ENCODE measurements at regions not wholly inside any gene's neighbourhood (a gene's known extent, or its start where the extent isn't known, plus 50 kb on each side); places are given as distances from the start of the nearest gene placed in this dataset.
A peak's percentile ranks its signal among the peaks of the same experiment; 100 is the strongest.

GRCh38 chr3:177824841-177825240, 627.6 kb upstream of the TBL1XR1 start:
- no peaks in the 10 kb centered on the region for H3K9me3 ChIP-seq (ENCODE audit: control insufficient read depth, low read length)
- H3K4me1 ChIP-seq: peaks cover 45% of the 10 kb centered on the region
- no peaks in the 10 kb centered on the region for H3K27me3 ChIP-seq (ENCODE audit: control insufficient read depth, insufficient read depth, low read length)
- H3K9ac ChIP-seq: no peak overlapping the region
- H3K36me3 ChIP-seq (ENCODE audit: control insufficient read depth, insufficient read depth, low read length): no peaks in the 10 kb centered on the region
- H3K79me2 ChIP-seq: no peaks in the 10 kb centered on the region
- peak overlapping the region; percentile 13 for H3K4me2 ChIP-seq (ENCODE audit: low read length)
- TF ChIP-seq, protein P1, sequence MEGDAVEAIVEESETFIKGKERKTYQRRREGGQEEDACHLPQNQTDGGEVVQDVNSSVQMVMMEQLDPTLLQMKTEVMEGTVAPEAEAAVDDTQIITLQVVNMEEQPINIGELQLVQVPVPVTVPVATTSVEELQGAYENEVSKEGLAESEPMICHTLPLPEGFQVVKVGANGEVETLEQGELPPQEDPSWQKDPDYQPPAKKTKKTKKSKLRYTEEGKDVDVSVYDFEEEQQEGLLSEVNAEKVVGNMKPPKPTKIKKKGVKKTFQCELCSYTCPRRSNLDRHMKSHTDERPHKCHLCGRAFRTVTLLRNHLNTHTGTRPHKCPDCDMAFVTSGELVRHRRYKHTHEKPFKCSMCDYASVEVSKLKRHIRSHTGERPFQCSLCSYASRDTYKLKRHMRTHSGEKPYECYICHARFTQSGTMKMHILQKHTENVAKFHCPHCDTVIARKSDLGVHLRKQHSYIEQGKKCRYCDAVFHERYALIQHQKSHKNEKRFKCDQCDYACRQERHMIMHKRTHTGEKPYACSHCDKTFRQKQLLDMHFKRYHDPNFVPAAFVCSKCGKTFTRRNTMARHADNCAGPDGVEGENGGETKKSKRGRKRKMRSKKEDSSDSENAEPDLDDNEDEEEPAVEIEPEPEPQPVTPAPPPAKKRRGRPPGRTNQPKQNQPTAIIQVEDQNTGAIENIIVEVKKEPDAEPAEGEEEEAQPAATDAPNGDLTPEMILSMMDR (IDR thresholded peaks at IDR 0.05): no peak
- peak overlapping the region; percentile 70 for H2AFZ ChIP-seq
- H3K27ac ChIP-seq: peak overlapping the region; percentile 93
- no peak overlapping the region for H3K4me3 ChIP-seq (ENCODE audit: low read depth, low read length)

- H3K79me2 ChIP-seq: no peaks in the 10 kb centered on the region
- peak overlapping the region; percentile 6 for H2AFZ ChIP-seq
- no peak overlapping the region for H3K9ac ChIP-seq
- TF ChIP-seq, protein P1 (IDR thresholded peaks at IDR 0.05): no peak
- H3K27ac ChIP-seq: no peak overlapping the region
- no peaks in the 10 kb centered on the region for H3K27me3 ChIP-seq (ENCODE audit: control insufficient read depth, insufficient read depth, low read length)
- no peak overlapping the region for H3K4me3 ChIP-seq (ENCODE audit: low read depth, low read length)
- no peaks in the 10 kb centered on the region for H3K36me3 ChIP-seq (ENCODE audit: control insufficient read depth, insufficient read depth, low read length)
- peaks cover 39% of the 10 kb centered on the region for H3K4me1 ChIP-seq
- H3K9me3 ChIP-seq (ENCODE audit: control insufficient read depth, low read length): no peaks in the 10 kb centered on the region
- no peak overlapping the region for H3K4me2 ChIP-seq (ENCODE audit: low read length)
Observed at GRCh38 chr3:177826253-177826652, 629.0 kb upstream of the TBL1XR1 start.

DNA sequence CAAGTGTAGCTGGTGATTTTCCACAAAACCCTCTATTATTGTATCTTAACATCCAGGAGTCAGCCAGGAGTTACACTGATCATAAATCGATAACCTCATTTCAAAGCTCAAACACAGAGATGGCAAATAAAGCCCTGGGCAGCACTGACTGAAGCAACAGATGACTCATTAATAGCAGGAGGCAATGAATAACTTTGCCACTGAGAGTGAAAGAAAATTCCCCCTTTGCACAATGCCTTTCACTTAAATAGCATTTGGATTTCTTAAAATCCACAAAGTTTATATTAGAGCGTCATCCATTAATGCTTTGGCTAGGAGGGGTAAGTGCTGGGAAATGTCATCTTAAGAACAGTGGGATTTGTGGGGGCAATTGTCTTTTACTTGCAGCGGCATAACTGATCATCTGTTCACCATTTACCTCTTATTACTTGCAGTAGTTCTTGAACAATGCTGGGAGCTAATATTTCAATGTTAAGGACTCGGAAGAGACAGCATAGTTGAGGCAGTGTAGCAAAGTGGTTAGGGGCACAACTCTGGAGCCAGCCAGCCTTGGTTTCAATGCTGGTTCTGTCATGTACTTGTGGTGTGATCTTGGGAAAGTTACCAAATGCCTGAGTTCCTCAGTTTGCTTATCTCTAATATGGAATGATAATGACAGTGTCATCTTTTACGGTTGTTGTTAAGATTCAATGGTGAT, 630.4 kb upstream of the TBL1XR1 start:
- H3K4me2 ChIP-seq (ENCODE audit: low read length): no peak overlapping the region
- H3K9ac ChIP-seq: no peak overlapping the region
- no peaks in the 10 kb centered on the region for H3K36me3 ChIP-seq (ENCODE audit: control insufficient read depth, insufficient read depth, low read length)
- H3K79me2 ChIP-seq: no peaks in the 10 kb centered on the region
- no peak overlapping the region for H3K4me3 ChIP-seq (ENCODE audit: low read depth, low read length)
- H3K27ac ChIP-seq: no peak overlapping the region
- TF ChIP-seq, protein P1 (IDR thresholded peaks at IDR 0.05): no peak
- H3K27me3 ChIP-seq (ENCODE audit: control insufficient read depth, insufficient read depth, low read length): no peaks in the 10 kb centered on the region
- peaks cover 36% of the 10 kb centered on the region for H3K4me1 ChIP-seq
- H3K9me3 ChIP-seq (ENCODE audit: control insufficient read depth, low read length): no peaks in the 10 kb centered on the region
- no peak overlapping the region for H2AFZ ChIP-seq

DNA sequence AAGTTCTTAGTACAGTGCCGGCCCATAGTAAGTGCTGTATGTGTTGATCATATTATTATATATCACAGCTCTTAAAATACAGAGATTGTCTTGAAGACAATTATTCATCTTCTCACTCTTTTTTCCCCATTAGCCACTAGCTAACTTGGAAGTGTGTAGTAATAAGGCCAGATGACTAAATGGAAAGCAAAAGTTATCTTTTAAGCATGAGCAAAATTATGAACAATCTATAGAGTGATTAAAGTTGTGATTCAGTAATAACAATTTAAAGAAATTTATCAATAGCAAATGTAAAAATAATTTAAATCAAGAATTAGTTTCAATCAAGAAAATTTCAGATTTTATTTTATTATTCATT, 630.9 kb upstream of the TBL1XR1 start:
- TF ChIP-seq, protein P1 (IDR thresholded peaks at IDR 0.05): no peak
- no peak overlapping the region for H3K4me2 ChIP-seq (ENCODE audit: low read length)
- no peaks in the 10 kb centered on the region for H3K27me3 ChIP-seq (ENCODE audit: control insufficient read depth, insufficient read depth, low read length)
- H2AFZ ChIP-seq: no peak overlapping the region
- no peaks in the 10 kb centered on the region for H3K79me2 ChIP-seq
- no peak overlapping the region for H3K9ac ChIP-seq
- no peak overlapping the region for H3K27ac ChIP-seq
- H3K36me3 ChIP-seq (ENCODE audit: control insufficient read depth, insufficient read depth, low read length): no peaks in the 10 kb centered on the region
- H3K9me3 ChIP-seq (ENCODE audit: control insufficient read depth, low read length): no peaks in the 10 kb centered on the region
- peaks cover 32% of the 10 kb centered on the region for H3K4me1 ChIP-seq
- H3K4me3 ChIP-seq (ENCODE audit: low read depth, low read length): no peak overlapping the region

- peak overlapping the region; percentile 40 for H3K27ac ChIP-seq
Observed at GRCh38 chr3:177830411-177830849, 633.1 kb upstream of the TBL1XR1 start.

More at GRCh38 chr3:177830411-177830849, 633.1 kb upstream of the TBL1XR1 start:
- TF ChIP-seq, protein P1 (IDR thresholded peaks at IDR 0.05): no peak
- peak overlapping the region; percentile 18 for H2AFZ ChIP-seq
- H3K9ac ChIP-seq: no peak overlapping the region
- H3K27me3 ChIP-seq (ENCODE audit: control insufficient read depth, insufficient read depth, low read length): no peaks in the 10 kb centered on the region
- no peak overlapping the region for H3K4me2 ChIP-seq (ENCODE audit: low read length)
- H3K4me1 ChIP-seq: peaks cover 13% of the 10 kb centered on the region
- no peaks in the 10 kb centered on the region for H3K36me3 ChIP-seq (ENCODE audit: control insufficient read depth, insufficient read depth, low read length)
- H3K9me3 ChIP-seq (ENCODE audit: control insufficient read depth, low read length): no peaks in the 10 kb centered on the region
- no peak overlapping the region for H3K4me3 ChIP-seq (ENCODE audit: low read depth, low read length)
- no peaks in the 10 kb centered on the region for H3K79me2 ChIP-seq
